Activated CD4-positive, alpha-beta T cell treated with anti-CD3 and anti-CD28 coated beads, Interleukin-2, amount 50 U/mL, for 16 hours (primary cell): ENCODE measurements at regions not wholly inside any gene's neighbourhood (a gene's known extent, or its start where the extent isn't known, plus 50 kb on each side); places are given as distances from the start of the nearest gene placed in this dataset.

Source experiments
- DNase-seq: peaks from one replicate; pipeline ENCODE4 v3.0.0-alpha.2; 2020

DNA sequence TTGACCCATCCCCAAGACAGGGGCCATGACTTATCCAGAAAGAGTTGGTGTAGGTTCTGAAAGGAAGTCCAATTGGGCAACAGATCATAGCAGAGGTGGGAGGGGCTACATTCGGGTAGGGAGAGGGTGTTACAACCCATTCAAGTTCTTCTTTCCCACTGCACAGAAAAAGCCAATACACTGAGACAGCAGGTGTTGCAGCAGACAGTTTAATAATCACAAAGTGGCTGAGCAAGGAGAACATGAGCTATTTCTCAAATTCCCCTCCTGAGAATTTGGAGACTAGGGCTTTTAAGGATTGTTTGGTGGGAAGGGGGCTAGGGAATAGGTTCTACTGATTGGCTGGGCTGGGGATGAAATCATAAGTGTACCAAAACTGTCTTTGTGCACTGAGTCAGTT, 328.4 kb upstream of the POU3F1 start:
- DNase-seq, result no peak

DNA sequence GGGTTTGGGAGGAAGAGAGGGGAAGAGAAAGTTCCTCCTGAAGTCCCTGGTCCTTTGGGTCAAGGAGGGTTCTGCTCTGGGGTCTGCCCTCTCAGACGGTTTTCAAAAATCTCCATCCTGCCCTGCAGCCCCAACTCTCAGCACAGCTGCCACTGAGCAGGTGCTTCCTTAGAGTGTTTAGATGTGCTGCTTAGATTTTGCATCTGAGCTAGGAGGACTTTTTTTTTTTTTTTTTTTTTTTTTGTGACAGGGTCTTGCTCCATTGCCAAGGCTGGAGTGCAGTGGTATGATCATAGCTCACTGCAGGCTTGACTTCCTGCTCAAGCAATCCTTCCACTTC, 324.9 kb upstream of the POU3F1 start:
- DNase-seq, result no peak

DNA sequence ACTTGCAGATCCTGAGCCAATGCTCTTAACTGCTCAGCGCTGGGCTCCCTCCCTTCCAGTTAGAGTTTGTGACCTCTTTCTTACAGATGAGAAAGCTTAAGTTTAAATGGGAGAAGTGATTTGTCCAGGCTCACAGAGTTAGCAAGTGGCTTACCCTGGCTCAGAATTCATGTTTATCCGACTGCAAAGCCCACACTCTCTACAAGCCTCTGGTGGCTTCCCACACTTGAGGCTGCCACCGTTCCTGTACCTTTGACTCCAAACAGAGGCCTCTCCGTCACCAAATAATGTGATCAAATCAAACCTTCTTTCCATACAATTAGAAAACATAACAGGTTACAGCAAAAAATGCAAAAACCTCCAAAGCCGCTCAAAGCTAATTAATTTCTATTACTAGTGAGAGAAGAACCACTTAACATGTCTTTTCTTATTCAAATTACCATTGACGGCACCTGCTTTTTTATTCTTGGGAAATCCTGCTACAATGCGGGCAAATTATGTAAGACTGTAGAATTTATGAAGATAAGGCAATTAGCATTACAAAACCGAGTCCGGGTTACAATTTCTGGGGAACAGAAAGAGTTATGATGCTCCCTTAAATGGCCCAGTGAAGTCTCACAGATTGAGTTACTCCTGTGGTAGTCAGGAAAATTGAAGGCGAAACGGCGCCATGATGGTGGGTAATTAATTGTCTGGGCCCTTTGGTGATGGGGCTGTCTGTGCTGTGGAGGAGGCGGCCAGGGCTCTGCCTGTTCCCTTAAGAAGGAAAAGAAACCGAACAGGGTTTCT, 324.3 kb upstream of the POU3F1 start:
- no peak for DNase-seq

DNA sequence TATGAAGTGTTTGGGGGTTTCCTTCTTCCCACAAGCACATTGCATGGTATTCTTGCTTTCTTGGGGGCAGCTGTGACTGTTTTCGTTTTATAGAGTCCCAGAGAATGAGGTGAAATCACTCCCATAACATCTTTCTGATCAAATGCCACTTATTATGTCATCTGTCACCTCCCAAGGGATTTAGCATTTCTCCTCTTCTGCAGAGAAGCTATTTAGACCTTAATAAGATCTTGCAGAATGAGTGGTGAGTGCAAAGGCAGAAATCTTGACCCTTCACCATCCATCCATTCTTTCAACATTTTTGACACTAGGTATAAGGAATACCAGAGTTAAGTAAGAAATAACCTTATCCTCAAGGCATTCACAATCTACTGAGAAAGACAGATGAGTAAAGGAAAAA, 318.6 kb upstream of the POU3F1 start:
- no peak for DNase-seq

DNA sequence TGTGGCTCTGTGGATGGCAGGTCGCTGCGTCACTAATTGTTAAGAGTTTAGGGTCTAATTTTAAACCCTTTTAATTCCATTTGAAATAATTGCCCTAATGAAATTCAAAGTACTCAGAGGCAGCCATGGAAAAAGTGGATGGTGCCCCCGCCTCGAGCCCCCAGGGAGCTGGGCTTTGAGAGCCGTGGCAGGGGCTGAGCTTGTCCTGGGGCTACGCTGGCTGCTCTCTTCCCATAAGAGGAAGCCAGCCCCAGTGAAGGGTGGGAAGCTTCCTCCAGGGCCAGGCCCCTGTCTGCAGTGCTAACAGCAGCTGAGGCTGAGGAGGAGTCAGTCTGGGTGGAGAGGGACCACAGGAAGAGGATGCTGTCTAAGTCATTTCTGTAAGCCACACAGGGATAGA, 315.0 kb upstream of the POU3F1 start:
- DNase-seq, result no peak

DNA sequence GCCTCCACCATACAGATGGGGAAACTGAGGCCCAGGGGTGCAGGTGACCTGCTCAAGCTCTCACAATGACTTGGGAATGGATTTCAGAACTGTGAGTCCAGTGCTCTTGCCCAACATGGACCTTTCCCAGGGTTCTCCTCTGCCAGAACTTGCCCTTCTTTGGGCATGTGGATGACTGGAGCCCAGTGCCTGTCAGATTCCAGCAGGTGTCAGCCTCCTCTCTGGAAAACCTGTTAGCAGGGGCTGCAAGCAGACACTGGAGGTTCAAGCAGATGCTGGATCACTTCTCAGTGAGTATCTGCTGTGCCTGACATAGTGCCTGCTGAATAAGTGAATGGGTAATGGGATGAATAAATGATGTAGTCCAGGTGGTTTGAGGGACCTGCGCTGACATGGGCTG, 314.2 kb upstream of the POU3F1 start:
- DNase-seq, result no peak

DNA sequence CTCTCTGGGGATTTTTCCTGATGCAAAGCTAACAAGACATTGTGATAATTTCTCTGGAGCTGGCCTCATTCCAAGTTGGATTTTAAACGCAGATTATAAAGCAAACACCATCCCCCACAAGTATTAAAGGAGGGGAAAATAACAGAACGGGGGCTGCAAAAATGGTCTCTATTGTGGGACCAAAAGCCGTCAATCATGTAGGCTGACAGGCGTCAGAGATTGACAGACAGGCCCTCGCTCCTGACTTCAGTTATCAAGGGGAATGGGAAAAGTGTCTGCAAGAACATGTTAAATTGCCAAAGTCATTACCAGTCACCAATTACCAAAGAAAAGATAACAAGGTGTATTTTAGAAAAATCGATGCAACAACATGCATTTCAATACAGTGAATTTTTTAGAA, 307.4 kb upstream of the POU3F1 start:
- no peak for DNase-seq

DNA sequence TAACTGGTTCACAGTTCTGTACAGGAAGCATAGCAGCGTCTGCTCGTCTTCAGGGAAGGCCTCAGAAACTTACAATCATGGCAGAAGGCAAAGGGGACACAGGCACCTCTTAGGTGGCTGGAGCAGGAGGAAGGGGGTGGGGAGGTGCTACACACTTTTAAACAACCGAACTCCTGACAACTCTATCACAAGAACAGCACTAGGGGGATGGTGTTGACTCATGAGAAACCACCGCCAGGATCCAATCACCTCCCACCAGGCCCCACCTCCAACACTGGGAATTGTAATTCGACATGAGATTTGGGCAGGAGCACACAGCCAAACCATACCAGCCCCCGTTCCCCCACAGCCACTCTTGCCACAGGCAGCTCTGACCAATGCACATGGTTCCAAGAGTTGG, 306.3 kb upstream of the POU3F1 start:
- DNase-seq, result no peak

DNA sequence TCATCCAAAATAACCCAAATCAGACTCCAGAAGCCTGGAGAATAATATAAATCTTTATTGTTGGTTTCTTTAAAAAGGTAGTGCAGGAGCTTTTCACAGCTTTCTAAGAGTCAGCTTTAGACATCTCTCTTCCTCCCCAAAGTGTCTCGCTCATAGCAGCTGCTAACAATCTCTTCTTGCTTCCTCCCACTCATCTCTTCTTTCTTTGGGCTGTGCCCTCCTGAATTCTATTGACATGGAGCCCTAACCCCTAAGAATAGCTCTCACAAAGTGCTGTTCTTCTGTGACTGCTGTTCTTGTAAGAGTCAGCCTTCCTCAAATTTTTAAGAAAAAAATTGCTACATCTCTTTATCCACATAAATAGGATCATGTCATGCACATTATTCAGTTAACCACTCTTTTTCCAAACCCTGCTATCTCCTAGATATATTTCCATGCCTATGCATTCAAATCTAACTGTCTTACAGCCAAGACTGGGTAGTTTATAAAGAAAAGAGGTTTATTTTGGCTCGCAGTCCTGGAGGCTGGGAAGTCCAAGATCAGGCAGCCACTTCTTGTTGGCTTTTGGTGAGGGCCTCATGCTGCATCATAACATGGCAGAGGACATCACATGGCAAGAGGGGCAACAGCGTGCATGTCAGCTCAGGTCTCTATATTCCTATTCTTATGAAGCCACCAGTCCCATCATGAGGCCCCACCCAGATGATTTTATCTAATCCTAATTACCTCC, 301.0 kb upstream of the POU3F1 start:
- DNase-seq, result no peak

DNA sequence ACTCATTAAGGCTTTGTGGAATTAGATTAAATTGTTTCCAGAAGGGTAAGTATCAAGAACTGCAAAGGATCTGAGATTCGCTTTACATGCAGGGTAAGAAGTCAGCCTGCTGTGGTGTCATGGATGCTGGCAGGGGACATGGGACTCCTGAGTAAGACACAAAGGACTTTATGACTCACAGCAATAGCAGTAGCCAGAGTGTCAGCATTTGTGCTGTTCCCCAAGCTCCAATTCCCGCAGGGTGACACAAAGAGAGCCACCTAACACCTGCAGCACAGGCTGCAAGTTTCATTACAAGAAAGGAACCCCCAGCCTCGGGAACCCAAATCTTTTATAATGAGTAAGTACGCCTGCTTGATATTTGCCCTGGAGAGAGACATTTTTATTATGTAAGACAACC, 298.1 kb upstream of the POU3F1 start:
- DNase-seq, result peak; percentile 71

DNA sequence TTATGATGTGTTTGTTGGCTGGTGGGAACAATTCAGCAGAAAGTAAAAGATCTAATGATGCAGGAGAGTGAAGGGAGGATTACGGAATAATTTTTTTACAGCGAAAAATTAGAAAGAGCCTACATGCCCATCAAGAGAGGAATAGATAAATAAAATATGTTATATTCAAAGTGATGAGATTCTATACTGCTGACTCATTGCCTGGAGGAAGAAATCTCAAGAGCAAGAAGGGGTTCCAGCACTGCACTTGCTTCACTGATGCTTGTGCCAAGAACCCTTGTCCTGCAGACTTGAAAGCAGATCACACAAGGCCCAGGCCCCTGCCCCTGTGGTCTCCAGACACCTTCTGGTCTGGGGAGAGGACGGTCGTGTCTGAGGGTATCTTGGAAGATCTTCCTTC, 295.1 kb upstream of the POU3F1 start:
- no peak for DNase-seq

DNA sequence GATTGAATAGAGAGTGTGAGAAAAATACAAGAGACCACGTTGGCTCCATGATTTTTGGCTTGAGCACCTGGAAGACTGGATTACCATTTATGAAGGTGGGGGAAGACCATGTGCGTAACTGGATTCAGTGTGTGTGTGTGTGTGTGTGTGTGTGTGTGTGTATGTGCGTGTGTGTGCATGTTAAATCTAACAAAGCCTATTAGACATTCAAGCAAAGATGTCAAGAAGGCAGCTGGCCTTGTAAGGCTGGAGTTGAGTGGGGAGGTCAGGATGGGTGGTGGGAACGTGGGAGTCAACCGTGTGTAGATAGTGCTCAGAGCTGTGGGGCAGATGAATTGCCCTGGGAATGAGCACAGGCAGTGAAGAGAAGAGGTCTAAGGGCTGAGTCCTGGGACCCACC, 293.8 kb upstream of the POU3F1 start:
- DNase-seq, result no peak

DNA sequence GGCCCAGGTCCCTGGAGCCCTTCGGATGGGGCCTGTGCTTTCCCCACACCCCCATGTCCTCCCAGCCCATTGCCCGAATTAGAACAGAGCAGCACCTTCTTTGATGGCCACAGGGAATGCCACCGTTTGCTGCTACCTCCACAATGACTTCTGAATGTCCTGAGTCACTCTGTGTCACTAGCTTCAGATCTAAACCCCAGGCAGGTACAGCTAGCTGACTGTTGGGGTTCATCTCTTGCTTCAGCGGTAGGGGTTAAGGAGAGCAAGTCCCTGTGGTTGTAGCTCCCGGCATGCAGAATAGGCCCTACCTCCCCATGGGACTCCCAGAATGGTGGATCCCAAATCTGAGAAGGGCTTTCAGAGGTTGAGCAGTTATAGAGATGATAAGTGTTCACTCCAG, 291.1 kb upstream of the POU3F1 start:
- no peak for DNase-seq

DNA sequence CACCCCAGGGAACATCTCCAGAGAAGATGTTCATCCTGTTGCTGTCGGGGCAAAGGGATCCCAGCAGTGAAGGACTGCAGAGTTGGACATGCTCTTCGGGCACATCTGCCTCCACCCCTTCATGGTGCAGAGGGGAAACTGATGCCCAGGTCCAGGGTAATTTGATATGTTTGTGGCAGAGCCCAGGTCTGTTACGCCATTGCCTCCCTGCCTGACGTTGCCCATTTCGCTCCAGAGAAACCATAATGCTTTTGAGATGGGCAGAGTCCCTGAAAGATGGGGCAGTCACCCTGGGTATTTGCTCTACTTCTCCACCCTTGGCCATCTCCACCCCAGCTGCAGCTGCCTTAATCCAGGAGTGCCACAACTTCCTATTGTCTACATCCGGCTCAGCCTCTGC, 290.4 kb upstream of the POU3F1 start:
- no peak for DNase-seq

DNA sequence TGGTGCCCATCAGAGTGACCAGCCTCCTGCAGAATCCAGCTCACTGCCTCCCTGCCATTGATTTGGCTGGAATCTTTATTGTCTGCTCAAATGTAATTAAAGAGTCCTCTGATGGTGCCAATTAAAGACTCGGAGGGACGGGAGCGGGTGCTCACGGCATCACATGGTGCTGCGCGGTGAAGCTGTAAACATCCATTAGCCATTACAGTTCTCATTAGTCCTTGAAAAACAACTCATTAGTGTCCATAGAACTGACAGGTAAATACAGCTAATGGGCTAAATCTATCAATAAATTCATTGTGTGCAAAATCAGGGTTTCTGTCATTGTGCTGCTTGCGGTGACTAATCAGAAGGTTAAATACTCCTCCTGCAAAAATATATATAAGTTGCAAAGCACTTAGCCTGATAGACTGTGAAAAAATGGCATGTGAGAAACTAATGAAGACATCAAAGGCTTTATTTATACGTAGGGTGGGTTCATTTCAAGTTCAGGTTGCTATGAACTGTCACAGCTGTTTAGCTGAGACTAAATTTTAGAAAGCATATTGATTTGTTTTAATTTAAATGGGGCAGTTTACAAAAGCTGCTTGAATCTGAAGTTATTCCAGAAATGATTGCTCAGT, 289.8 kb upstream of the POU3F1 start:
- DNase-seq, result no peak

DNA sequence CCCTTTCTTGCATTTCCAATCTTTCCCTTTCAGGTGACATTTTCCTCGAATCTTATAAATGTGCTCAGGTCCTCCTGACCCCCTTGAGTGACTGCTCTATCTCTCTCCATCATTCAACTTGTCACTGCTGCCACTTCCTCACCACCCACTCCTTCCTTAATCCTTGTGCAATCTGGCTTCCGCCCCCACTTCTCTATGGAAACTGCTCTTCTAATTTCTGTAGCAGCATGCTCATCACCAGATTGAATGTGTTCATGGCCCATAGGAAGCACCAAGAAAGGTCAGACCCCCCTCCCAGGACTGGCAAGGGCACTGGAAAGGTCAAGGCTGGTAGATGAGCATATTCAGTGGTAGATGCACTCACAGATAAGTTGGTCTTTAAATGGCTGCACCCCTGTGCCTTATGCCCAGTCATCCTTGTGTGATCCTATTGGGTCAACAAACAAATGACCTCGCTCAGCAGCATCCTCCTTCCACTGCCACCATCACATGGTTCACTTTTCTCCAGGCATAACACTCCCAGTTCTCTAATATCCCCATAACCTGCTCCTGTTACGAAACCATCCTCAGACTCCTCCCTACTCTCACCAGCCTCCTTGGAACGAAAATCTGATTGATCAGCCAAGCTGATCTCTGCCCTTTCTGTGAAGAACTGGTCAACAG, 288.5 kb upstream of the POU3F1 start:
- DNase-seq, result peak; percentile 35

DNA sequence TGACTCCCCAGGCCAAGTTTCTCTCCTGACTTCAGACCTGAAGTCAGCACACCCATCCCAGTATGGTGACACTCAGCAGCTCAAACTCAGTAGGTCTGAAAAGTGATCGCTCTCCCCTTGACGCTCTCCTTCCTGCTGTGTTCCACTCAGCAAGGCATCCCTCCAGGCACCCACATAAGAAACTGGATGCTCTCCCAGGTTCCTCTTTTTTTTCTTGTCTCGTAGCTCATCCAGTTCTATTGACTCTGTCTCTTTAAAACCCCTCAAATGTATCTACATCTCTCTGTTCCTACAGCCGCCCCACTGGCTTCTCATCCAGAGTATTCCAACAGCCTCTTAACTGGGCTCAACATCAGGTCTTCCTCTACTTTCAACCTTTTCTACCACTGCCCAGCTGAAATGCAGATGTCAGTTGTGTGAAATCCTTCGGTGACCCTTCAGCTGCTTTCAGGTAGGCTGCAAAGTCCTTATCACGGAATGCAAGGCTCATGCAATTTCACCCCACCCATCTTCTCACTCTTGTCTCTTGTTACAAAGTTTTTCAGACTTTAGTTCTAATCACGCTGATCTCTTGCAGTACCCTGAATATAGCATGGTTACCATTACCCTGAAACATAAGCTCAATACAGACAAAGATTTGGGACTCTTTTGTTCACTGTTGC, 286.2 kb upstream of the POU3F1 start:
- DNase-seq, result no peak

DNA sequence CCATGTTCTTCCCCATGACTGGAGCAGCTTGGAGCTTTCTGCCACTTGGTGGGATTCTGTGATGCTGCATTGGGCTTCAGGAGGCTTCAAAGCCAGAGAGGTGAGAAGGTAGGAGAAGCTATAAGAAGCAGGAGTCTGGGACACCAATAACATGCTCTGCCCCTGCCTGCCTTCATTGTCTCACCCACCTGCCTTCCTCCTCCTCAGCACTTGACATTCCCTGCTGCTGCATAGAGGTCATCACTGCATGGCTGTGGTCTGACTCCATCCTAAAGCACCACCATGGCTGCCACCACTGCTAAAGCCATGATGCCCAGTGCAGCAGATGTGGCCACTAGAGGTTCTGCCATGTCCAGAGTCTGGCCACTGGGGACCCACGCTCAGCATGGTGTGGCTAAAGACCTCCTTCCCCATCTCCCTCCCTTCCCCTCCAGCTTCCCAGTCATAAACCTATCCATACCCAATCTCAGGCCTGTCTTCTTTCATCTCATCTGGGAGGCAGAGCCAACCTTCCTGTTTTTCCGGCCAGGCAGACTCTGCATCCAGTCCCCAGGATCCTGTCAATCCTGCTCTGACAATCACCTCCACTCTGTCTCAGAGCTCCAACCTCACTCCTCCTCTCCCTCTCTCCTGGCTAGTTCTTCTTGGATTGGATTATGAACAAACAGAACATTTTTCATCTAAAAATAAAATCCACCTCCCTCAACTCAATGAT, 285.1 kb upstream of the POU3F1 start:
- no peak for DNase-seq

DNA sequence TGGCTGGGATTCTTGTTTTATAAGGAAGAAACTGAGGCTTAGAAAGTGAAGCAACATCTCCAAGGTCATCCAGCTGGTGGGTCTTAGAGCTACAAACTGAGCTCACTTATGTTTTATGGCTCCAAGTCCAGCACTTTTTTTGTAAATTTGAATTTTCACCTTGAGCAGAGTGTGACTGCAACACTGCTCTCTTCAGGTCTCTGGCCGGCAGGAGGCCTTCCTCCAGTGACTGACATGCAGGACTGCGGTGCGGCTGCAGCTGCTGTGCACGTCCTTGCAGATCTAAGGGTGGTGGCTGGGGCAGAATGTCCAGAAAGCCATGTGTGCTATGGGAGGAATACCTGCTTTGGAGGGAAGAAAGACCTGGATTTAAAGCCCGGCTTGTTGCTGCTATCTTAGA, 284.2 kb upstream of the POU3F1 start:
- DNase-seq, result no peak

DNA sequence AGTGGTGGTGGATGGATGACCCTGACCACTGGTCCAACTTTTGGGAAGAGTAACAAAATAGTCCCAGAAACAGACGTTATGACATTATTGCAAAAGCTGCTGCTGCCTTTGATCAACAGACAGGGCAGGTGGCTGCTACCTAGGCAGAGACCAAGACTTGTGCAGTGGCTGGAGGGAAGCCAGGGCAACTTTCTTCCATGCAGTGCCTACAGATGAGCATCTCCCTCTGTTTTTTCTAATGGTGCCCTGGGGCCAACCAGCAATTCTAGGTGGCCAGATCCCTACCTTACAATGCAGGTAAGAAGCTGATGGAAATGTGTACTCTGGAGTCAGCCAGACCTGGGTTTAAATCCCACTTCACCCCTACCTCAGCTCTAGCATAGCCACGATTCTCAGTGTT, 283.1 kb upstream of the POU3F1 start:
- no peak for DNase-seq

DNA sequence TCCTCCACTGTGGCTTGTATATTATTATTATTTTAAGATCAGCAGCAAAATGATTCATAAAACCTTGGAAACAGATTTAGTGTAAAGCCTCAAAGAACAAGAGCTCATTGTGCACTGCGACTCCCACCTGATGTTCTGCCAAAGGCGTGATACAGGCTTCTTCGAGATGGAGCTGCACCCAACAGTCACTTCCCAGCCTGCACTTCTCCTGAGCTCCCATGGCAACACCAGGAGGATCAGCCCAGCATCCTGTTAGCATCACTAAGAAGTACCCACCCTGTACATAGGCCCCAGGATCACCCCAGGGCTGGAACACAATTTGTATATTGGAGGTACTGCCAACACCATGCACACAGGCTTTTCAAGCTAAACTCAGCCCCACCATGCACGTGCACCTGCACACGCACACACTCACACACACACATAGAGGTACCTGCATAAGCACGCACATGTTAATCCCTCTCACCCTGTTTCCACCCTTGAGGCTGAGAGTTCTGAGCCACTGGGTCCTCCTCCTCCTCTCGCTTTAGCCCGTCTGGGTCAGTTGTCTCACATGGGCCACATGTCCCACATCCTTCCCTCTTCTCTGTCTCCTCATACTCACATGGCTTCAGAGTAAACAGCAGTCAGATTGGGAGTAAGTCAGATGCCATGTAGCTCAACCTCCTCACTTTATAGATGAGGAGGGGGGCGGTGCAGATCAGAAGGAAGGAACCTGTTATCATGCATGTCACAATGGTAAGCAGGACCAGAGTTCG, 281.9 kb upstream of the POU3F1 start:
- DNase-seq, result no peak

DNA sequence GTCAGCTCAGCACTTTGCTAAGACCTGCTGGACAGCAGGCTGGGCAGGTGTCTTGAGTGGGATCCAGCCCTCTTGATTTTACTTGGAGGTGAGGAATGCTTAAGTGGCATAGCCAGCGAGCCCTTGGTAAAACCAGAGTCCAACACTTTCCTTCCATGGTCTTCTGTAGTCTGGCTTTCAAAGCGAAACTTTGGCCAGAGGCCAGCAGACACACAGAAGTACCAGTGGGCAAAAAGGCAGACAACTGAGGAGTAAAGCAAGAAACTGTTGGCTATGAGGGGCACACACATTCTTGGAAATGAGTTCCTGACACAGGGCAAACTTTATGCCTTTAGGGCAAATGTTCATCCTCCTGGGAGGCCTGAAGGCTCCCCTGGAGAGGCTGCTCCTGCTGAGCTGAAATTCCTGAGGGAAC, 281.0 kb upstream of the POU3F1 start:
- no peak for DNase-seq
